Activated CD4-positive, CD25-positive, alpha-beta regulatory T cell treated with anti-CD3 and anti-CD28 coated beads, Interleukin-2, amount 50 U/mL, for 16 hours (primary cell): ENCODE measurements at regions not wholly inside any gene's neighbourhood (a gene's known extent, or its start where the extent isn't known, plus 50 kb on each side); places are given as distances from the start of the nearest gene placed in this dataset.

Experiments
- DNase-seq: peaks from one replicate; pipeline ENCODE4 v3.0.0-alpha.2; 2020; ENCODE audit warnings: low read depth, low spot score

- DNase-seq = no peak
Observed at GRCh38 chr3:154060238-154061000, 60.8 kb upstream of the ARHGEF26 start.

GRCh38 chr3:154061001-154061370 lies 60.2 kb upstream of the ARHGEF26 start:
- DNase-seq = no peak

GRCh38 chr3:154062513-154062912 lies 58.7 kb upstream of the ARHGEF26 start:
- no peak for DNase-seq

GRCh38 chr3:154071146-154071545 lies 50.0 kb upstream of the ARHGEF26 start:
- DNase-seq = no peak
